NCI-H69 (cell line): ENCODE measurements at regions not wholly inside any gene's neighbourhood (a gene's known extent, or its start where the extent isn't known, plus 50 kb on each side); places are given as distances from the start of the nearest gene placed in this dataset.

Experiments used
- DNase-seq: peaks from one replicate; lab custom pipeline; 2025; lab: John Stamatoyannopoulos, UW

- no peak for DNase-seq
Measured at GRCh38 chr2:19138264-19138825, 220.1 kb downstream of the OSR1 start.

GRCh38 chr2:19137433-19137832 is 221.0 kb downstream of the OSR1 start:
- DNase-seq, result no peak

GRCh38 chr2:19132967-19133366 is 225.5 kb downstream of the OSR1 start:
- no peak for DNase-seq

GRCh38 chr2:19131871-19132270 is 226.6 kb downstream of the OSR1 start:
- no peak for DNase-seq

- DNase-seq, result no peak
Measured at GRCh38 chr2:19128148-19128547, 230.3 kb downstream of the OSR1 start.

GRCh38 chr2:19127616-19128015 is 230.8 kb downstream of the OSR1 start:
- DNase-seq, result no peak

GRCh38 chr2:19125901-19126680 is 232.3 kb downstream of the OSR1 start:
- DNase-seq, result no peak

GRCh38 chr2:19124135-19124534 is 234.3 kb downstream of the OSR1 start:
- DNase-seq, result no peak

GRCh38 chr2:19123556-19123955 is 234.9 kb downstream of the OSR1 start:
- DNase-seq, result no peak

- no peak for DNase-seq
Measured at GRCh38 chr2:19122220-19122619, 236.2 kb downstream of the OSR1 start.

GRCh38 chr2:19120941-19121750 is 237.3 kb downstream of the OSR1 start:
- DNase-seq, result no peak

- DNase-seq, result no peak
Measured at GRCh38 chr2:19120181-19120580, 238.2 kb downstream of the OSR1 start.

GRCh38 chr2:19119326-19120001 is 239.0 kb downstream of the OSR1 start:
- no peak for DNase-seq

- no peak for DNase-seq
Measured at GRCh38 chr2:19116918-19117317, 241.5 kb downstream of the OSR1 start.

- no peak for DNase-seq
Measured at GRCh38 chr2:19114754-19115231, 243.6 kb downstream of the OSR1 start.

- no peak for DNase-seq
Measured at GRCh38 chr2:19114126-19114525, 244.3 kb downstream of the OSR1 start.

GRCh38 chr2:19111354-19111753 is 247.1 kb downstream of the OSR1 start:
- no peak for DNase-seq

- no peak for DNase-seq
Measured at GRCh38 chr2:19109518-19109917, 248.9 kb downstream of the OSR1 start.

- DNase-seq, result no peak
Measured at GRCh38 chr2:19106376-19106775, 252.0 kb downstream of the OSR1 start.

GRCh38 chr2:19104503-19104902 is 253.9 kb downstream of the OSR1 start:
- no peak for DNase-seq

- DNase-seq, result no peak
Measured at GRCh38 chr2:19102696-19103423, 255.6 kb downstream of the OSR1 start.

- no peak for DNase-seq
Measured at GRCh38 chr2:19101968-19102367, 256.5 kb downstream of the OSR1 start.
